ENCODE measurements at regions not wholly inside any gene's neighbourhood (a gene's known extent, or its start where the extent isn't known, plus 50 kb on each side); places are given as distances from the start of the nearest gene placed in this dataset.

GRCh38 chr16:8483396-8483795 lies 106.9 kb downstream of the TMEM114 start:
- H3K4me1 Mint-ChIP-seq (ENCODE audit: low read depth), result no peaks in the 10 kb centered on the region
- H3K9me3 Mint-ChIP-seq, result no peaks in the 10 kb centered on the region
- no peak overlapping the region for H3K4me3 Mint-ChIP-seq
- H3K36me3 Mint-ChIP-seq (ENCODE audit: low read depth), result no peaks in the 10 kb centered on the region
- no peak overlapping the region for H3K27ac Mint-ChIP-seq
- H3K27me3 Mint-ChIP-seq (ENCODE audit: insufficient read depth), result no peaks in the 10 kb centered on the region
- DNase-seq (ENCODE audit: low spot score), result no peak
- intact Hi-C loops (cut with micrococcal nuclease), result no loop called here

GRCh38 chr16:8481810-8482209 lies 108.5 kb downstream of the TMEM114 start:
- Mint-ChIP-seq H3K36me3 (ENCODE audit: low read depth) (no peaks in the 10 kb centered on the region), H3K27me3 (ENCODE audit: insufficient read depth) (no peaks in the 10 kb centered on the region), H3K9me3 (no peaks in the 10 kb centered on the region), H3K27ac (no peak overlapping the region), H3K4me3 (no peak overlapping the region), H3K4me1 (ENCODE audit: low read depth) (no peaks in the 10 kb centered on the region)
- intact Hi-C loops (cut with micrococcal nuclease), result no loop called here
- DNase-seq (ENCODE audit: low spot score), result no peak

- no peaks in the 10 kb centered on the region for H3K9me3 Mint-ChIP-seq
- no peak overlapping the region for H3K4me3 Mint-ChIP-seq
- intact Hi-C loops (cut with micrococcal nuclease), result no loop called here
Observed at GRCh38 chr16:8476824-8477223, 113.5 kb downstream of the TMEM114 start.

GRCh38 chr16:8474587-8474986 lies 115.7 kb downstream of the TMEM114 start:
- Mint-ChIP-seq H3K36me3 (ENCODE audit: low read depth) (no peaks in the 10 kb centered on the region), H3K4me1 (ENCODE audit: low read depth) (no peaks in the 10 kb centered on the region), H3K27me3 (ENCODE audit: insufficient read depth) (no peaks in the 10 kb centered on the region), H3K4me3 (no peak overlapping the region), H3K27ac (no peak overlapping the region), H3K9me3 (no peaks in the 10 kb centered on the region)
- DNase-seq (ENCODE audit: low spot score), result no peak
- intact Hi-C loops (cut with micrococcal nuclease), result no loop called here

More at GRCh38 chr16:8476824-8477223, 113.5 kb downstream of the TMEM114 start:
- Mint-ChIP-seq H3K27ac (no peak overlapping the region), H3K27me3 (ENCODE audit: insufficient read depth) (no peaks in the 10 kb centered on the region), H3K4me1 (ENCODE audit: low read depth) (no peaks in the 10 kb centered on the region), H3K36me3 (ENCODE audit: low read depth) (no peaks in the 10 kb centered on the region)
- DNase-seq (ENCODE audit: low spot score), result no peak

- Mint-ChIP-seq H3K27me3 (ENCODE audit: insufficient read depth) (no peaks in the 10 kb centered on the region), H3K36me3 (ENCODE audit: low read depth) (no peaks in the 10 kb centered on the region), H3K27ac (no peak overlapping the region), H3K9me3 (peaks cover 4% of the 10 kb centered on the region), H3K4me3 (no peak overlapping the region), H3K4me1 (ENCODE audit: low read depth) (no peaks in the 10 kb centered on the region)
- no peak for DNase-seq (ENCODE audit: low spot score)
- intact Hi-C loops (cut with micrococcal nuclease), result no loop called here
Observed at GRCh38 chr16:8469102-8469778, 121.1 kb downstream of the TMEM114 start.

- H3K9me3 Mint-ChIP-seq, result peaks cover 4% of the 10 kb centered on the region
- H3K4me1 Mint-ChIP-seq (ENCODE audit: low read depth), result no peaks in the 10 kb centered on the region
- no peaks in the 10 kb centered on the region for H3K27me3 Mint-ChIP-seq (ENCODE audit: insufficient read depth)
- no peaks in the 10 kb centered on the region for H3K36me3 Mint-ChIP-seq (ENCODE audit: low read depth)
- no peak overlapping the region for H3K27ac Mint-ChIP-seq
- no peak overlapping the region for H3K4me3 Mint-ChIP-seq
- intact Hi-C loops (cut with micrococcal nuclease), result no loop called here
- no peak for DNase-seq (ENCODE audit: low spot score)
Observed at GRCh38 chr16:8464979-8465378, 125.3 kb downstream of the TMEM114 start.

GRCh38 chr16:8459085-8459733 lies 131.1 kb downstream of the TMEM114 start:
- no peaks in the 10 kb centered on the region for H3K4me1 Mint-ChIP-seq (ENCODE audit: low read depth)
- DNase-seq (ENCODE audit: low spot score), result no peak

GRCh38 chr16:8458481-8459046 lies 131.7 kb downstream of the TMEM114 start:
- Mint-ChIP-seq H3K4me3 (no peak overlapping the region), H3K27me3 (ENCODE audit: insufficient read depth) (no peaks in the 10 kb centered on the region), H3K9me3 (no peaks in the 10 kb centered on the region), H3K4me1 (ENCODE audit: low read depth) (no peaks in the 10 kb centered on the region), H3K27ac (no peak overlapping the region), H3K36me3 (ENCODE audit: low read depth) (no peaks in the 10 kb centered on the region)
- intact Hi-C loops (cut with micrococcal nuclease), result no loop called here
- no peak for DNase-seq (ENCODE audit: low spot score)

More at GRCh38 chr16:8459085-8459733, 131.1 kb downstream of the TMEM114 start:
- intact Hi-C loops (cut with micrococcal nuclease), result no loop called here
- H3K36me3 Mint-ChIP-seq (ENCODE audit: low read depth), result no peaks in the 10 kb centered on the region
- no peak overlapping the region for H3K27ac Mint-ChIP-seq
- no peaks in the 10 kb centered on the region for H3K27me3 Mint-ChIP-seq (ENCODE audit: insufficient read depth)
- no peaks in the 10 kb centered on the region for H3K9me3 Mint-ChIP-seq
- no peak overlapping the region for H3K4me3 Mint-ChIP-seq

- no peaks in the 10 kb centered on the region for H3K4me1 Mint-ChIP-seq (ENCODE audit: low read depth)
- intact Hi-C loops (cut with micrococcal nuclease), result no loop called here
Observed at GRCh38 chr16:8453359-8453758, 137.0 kb downstream of the TMEM114 start.

GRCh38 chr16:8452941-8453340 lies 137.4 kb downstream of the TMEM114 start:
- Mint-ChIP-seq H3K4me1 (ENCODE audit: low read depth) (no peaks in the 10 kb centered on the region), H3K4me3 (no peak overlapping the region), H3K27me3 (ENCODE audit: insufficient read depth) (no peaks in the 10 kb centered on the region), H3K9me3 (no peaks in the 10 kb centered on the region), H3K36me3 (ENCODE audit: low read depth) (no peaks in the 10 kb centered on the region), H3K27ac (no peak overlapping the region)
- no peak for DNase-seq (ENCODE audit: low spot score)
- intact Hi-C loops (cut with micrococcal nuclease), result no loop called here

More at GRCh38 chr16:8453359-8453758, 137.0 kb downstream of the TMEM114 start:
- no peak overlapping the region for H3K27ac Mint-ChIP-seq
- no peaks in the 10 kb centered on the region for H3K9me3 Mint-ChIP-seq
- no peak for DNase-seq (ENCODE audit: low spot score)
- H3K4me3 Mint-ChIP-seq, result no peak overlapping the region
- no peaks in the 10 kb centered on the region for H3K36me3 Mint-ChIP-seq (ENCODE audit: low read depth)
- H3K27me3 Mint-ChIP-seq (ENCODE audit: insufficient read depth), result no peaks in the 10 kb centered on the region

- no peaks in the 10 kb centered on the region for H3K36me3 Mint-ChIP-seq (ENCODE audit: low read depth)
- intact Hi-C loops (cut with micrococcal nuclease), result no loop called here
- H3K4me3 Mint-ChIP-seq, result no peak overlapping the region
- DNase-seq (ENCODE audit: low spot score), result no peak
- no peaks in the 10 kb centered on the region for H3K4me1 Mint-ChIP-seq (ENCODE audit: low read depth)
- no peaks in the 10 kb centered on the region for H3K9me3 Mint-ChIP-seq
- H3K27ac Mint-ChIP-seq, result no peak overlapping the region
- no peaks in the 10 kb centered on the region for H3K27me3 Mint-ChIP-seq (ENCODE audit: insufficient read depth)
Observed at GRCh38 chr16:8436931-8437330, 153.4 kb downstream of the TMEM114 start.

GRCh38 chr16:8431783-8432182 lies 158.5 kb downstream of the TMEM114 start:
- Mint-ChIP-seq H3K27ac (no peak overlapping the region), H3K27me3 (ENCODE audit: insufficient read depth) (no peaks in the 10 kb centered on the region), H3K9me3 (peaks cover 8% of the 10 kb centered on the region), H3K4me3 (no peak overlapping the region), H3K4me1 (ENCODE audit: low read depth) (no peaks in the 10 kb centered on the region), H3K36me3 (ENCODE audit: low read depth) (no peaks in the 10 kb centered on the region)
- intact Hi-C loops (cut with micrococcal nuclease), result no loop called here
- DNase-seq (ENCODE audit: low spot score), result no peak

GRCh38 chr16:8430401-8430800 lies 159.9 kb downstream of the TMEM114 start:
- no peak overlapping the region for H3K4me3 Mint-ChIP-seq
- intact Hi-C loops (cut with micrococcal nuclease), result no loop called here
- DNase-seq (ENCODE audit: low spot score), result no peak
- no peaks in the 10 kb centered on the region for H3K4me1 Mint-ChIP-seq (ENCODE audit: low read depth)
- H3K9me3 Mint-ChIP-seq, result peaks cover 12% of the 10 kb centered on the region
- no peak overlapping the region for H3K27ac Mint-ChIP-seq
- H3K27me3 Mint-ChIP-seq (ENCODE audit: insufficient read depth), result no peaks in the 10 kb centered on the region
- H3K36me3 Mint-ChIP-seq (ENCODE audit: low read depth), result no peaks in the 10 kb centered on the region
